SK-N-SH (cell line): ENCODE measurements at regions not wholly inside any gene's neighbourhood (a gene's known extent, or its start where the extent isn't known, plus 50 kb on each side); places are given as distances from the start of the nearest gene placed in this dataset.

Experiments
- CTCF ChIA-PET: fragments of 300-600, 350-600 bp; formaldehyde crosslinking; extraction: SDS; loops from one replicate; lab custom pipeline; 2021; lab: Yijun Ruan, JAX
- POLR2A ChIA-PET: fragments of 350-600 bp; sonication (Branson Sonifier 250); formaldehyde crosslinking; extraction: SDS; loops from one replicate; lab custom pipeline; 2020; ENCODE audit warnings: antibody characterized with exemption, inconsistent platforms; lab: Yijun Ruan, JAX
- DNase-seq: peaks from one replicate; pipeline ENCODE4 v3.0.0; 2012
- H2AFZ ChIP-seq: fragments of 200-600 bp; sonication (generic); 2 replicates; pipeline ENCODE4 v1.8.1; 2016; ENCODE audit warnings: antibody characterized with exemption, mild to moderate bottlenecking, low read depth
- H3F3A ChIP-seq: fragments of 200-600 bp; sonication (generic); replicated peaks from 2 replicates; pipeline ENCODE3; 2016; ENCODE audit warnings: antibody characterized with exemption, mild to moderate bottlenecking; ENCODE audit not compliant: insufficient read depth
- H3K27ac ChIP-seq, 2 experiments: fragments of 200-500 bp in 1 of 2; fragments of 200-600 bp in 1 of 2; sonication (Bioruptor generic) in 1 of 2; sonication (generic), shearing (Covaris generic) in 1 of 2; 2 replicates each; pipeline versions ENCODE4 v1.5.1 to v1.6.1; 2014 to 2016; ENCODE audit warnings: low read depth in 2 of 2, inconsistent platforms in 1 of 2, low read length in 1 of 2, mild to moderate bottlenecking in 1 of 2, mixed read lengths in 1 of 2
- H3K27me3 ChIP-seq: fragments of 200-600 bp; sonication (generic), shearing (Covaris generic); 2 replicates; pipeline ENCODE4 v1.6.1; 2016; ENCODE audit warnings: mixed run types; ENCODE audit not compliant: insufficient read depth
- H3K36me3 ChIP-seq, 2 experiments: fragments of 200-500 bp in 1 of 2; fragments of 200-600 bp in 1 of 2; sonication (Bioruptor generic) in 1 of 2; sonication (generic) in 1 of 2; replicated peaks in 1 of 2; 2 replicates each; pipeline versions ENCODE3 to v1.5.1; 2014 to 2016; ENCODE audit warnings: low read length in 1 of 2, mild to moderate bottlenecking in 1 of 2; ENCODE audit not compliant: insufficient read depth in 2 of 2, control insufficient read depth in 1 of 2
- H3K4me1 ChIP-seq, 2 experiments: fragments of 200-500 bp in 1 of 2; fragments of 200-600 bp in 1 of 2; sonication (Bioruptor generic) in 1 of 2; sonication (generic), shearing (Covaris generic) in 1 of 2; 2 replicates each; pipeline versions ENCODE4 v1.5.1 to v1.6.1; 2014 to 2016; ENCODE audit warnings: low read depth in 1 of 2, low read length in 1 of 2, mixed run types in 1 of 2; ENCODE audit not compliant: insufficient read depth in 2 of 2, control insufficient read depth in 1 of 2
- H3K4me2 ChIP-seq: fragments of 200-600 bp; sonication (generic), shearing (Covaris generic); 2 replicates; pipeline ENCODE4 v1.6.1; 2017; ENCODE audit warnings: mixed run types
- H3K4me3 ChIP-seq, 2 experiments: fragments of 200-500 bp in 1 of 2; fragments of 200-600 bp in 1 of 2; sonication (Bioruptor generic) in 1 of 2; sonication (generic), shearing (Covaris generic) in 1 of 2; 2 replicates each; pipeline versions ENCODE4 v1.5.1 to v1.8.1; 2014 to 2016; ENCODE audit warnings: low read depth in 2 of 2, inconsistent platforms in 1 of 2, low read length in 1 of 2, mild to moderate bottlenecking in 1 of 2, mixed read lengths in 1 of 2, moderate library complexity in 1 of 2
- H3K79me2 ChIP-seq: fragments of 200-600 bp; sonication (generic); 2 replicates; pipeline ENCODE4 v1.8.1; 2017; ENCODE audit warnings: mild to moderate bottlenecking; ENCODE audit not compliant: insufficient read depth
- H3K9ac ChIP-seq: fragments of 200-600 bp; sonication (generic); 2 replicates; pipeline ENCODE4 v1.6.1; 2017; ENCODE audit warnings: mixed run types
- H3K9me2 ChIP-seq: fragments of 200-600 bp; sonication (generic); 2 replicates; pipeline ENCODE4 v1.6.1; 2017; ENCODE audit warnings: mixed run types
- H3K9me3 ChIP-seq: fragments of 200-600 bp; sonication (generic); 2 replicates; pipeline ENCODE4 v1.6.1; 2017; ENCODE audit warnings: mixed run types, mild to moderate bottlenecking, moderate library complexity
- H4K20me1 ChIP-seq: fragments of 200-600 bp; sonication (generic); 2 replicates; pipeline ENCODE4 v1.6.1; 2017; ENCODE audit warnings: mild to moderate bottlenecking, mixed run types; ENCODE audit not compliant: insufficient read depth
- CTCF ChIP-seq: fragments of 200-600 bp; sonication (generic); IDR thresholded peaks from 2 replicates; pipeline ENCODE4 v1.6.1; 2017; ENCODE audit warnings: antibody characterized with exemption, mild to moderate bottlenecking, moderate library complexity
- FOSL2 ChIP-seq: IDR thresholded peaks from 2 replicates; pipeline ENCODE4 v1.4.0; 2012; ENCODE audit warnings: low read depth, mild to moderate bottlenecking, moderate library complexity, borderline replicate concordance
- NRF1 ChIP-seq: IDR thresholded peaks from 2 replicates; pipeline ENCODE4 v1.6.1; 2012; ENCODE audit warnings: low read depth, mild to moderate bottlenecking, low read length
- RCOR1 ChIP-seq: fragments of 150-350 bp; IDR thresholded peaks from 2 replicates; pipeline ENCODE4 v1.6.1; 2017; ENCODE audit warnings: antibody characterized with exemption, low read length
- REST ChIP-seq: IDR thresholded peaks from 2 replicates; pipeline ENCODE4 v1.6.1; 2012; ENCODE audit warnings: mild to moderate bottlenecking, low read depth, low read length, moderate library complexity
- RFX5 ChIP-seq: IDR thresholded peaks from 2 replicates; pipeline ENCODE4 v1.6.1; 2012; ENCODE audit warnings: mild to moderate bottlenecking, improper control_type of control experiment, low read length
- TEAD4 ChIP-seq: IDR thresholded peaks from 2 replicates; pipeline ENCODE4 v1.4.0; 2012; ENCODE audit warnings: mild to moderate bottlenecking, borderline replicate concordance; ENCODE audit not compliant: insufficient read depth
- USF1 ChIP-seq: IDR thresholded peaks from 2 replicates; pipeline ENCODE4 v1.4.0; 2012; ENCODE audit warnings: low read depth, borderline replicate concordance
- USF2 ChIP-seq: fragments of 150-350 bp; IDR thresholded peaks from 2 replicates; pipeline ENCODE4 v1.6.1; 2017; ENCODE audit warnings: antibody characterized with exemption, low read length, low read depth, borderline replicate concordance
- YY1 ChIP-seq: IDR thresholded peaks from 2 replicates; pipeline ENCODE4 v1.4.0; 2012; ENCODE audit warnings: low read depth, mild to moderate bottlenecking
- WGBS: methylation state at CpG from one replicate; pipeline ENCODE4 v1.1.6; 2017; ENCODE audit warnings: low lambda C conversion rate; 5-methylcytosine and 5-hydroxymethylcytosine counted together

GRCh38 chr10:87603196-87603595 lies 56.5 kb upstream of the PAPSS2 start:
- H3F3A ChIP-seq = no peaks in the 10 kb centered on the region
- no peaks in the 10 kb centered on the region for H3K9me2 ChIP-seq
- no peaks in the 10 kb centered on the region for H4K20me1 ChIP-seq
- no peaks in the 10 kb centered on the region for H3K4me1 ChIP-seq
- no peak overlapping the region for H2AFZ ChIP-seq
- ChIA-PET POLR2A (no interaction called here), CTCF (interaction anchor here (0.6 kb wide), 1 partner anchor 92 kb away, joined by 3 read pairs; no protein-coding TSS in a partner anchor)
- DNase-seq = no peak
- H3K9me3 ChIP-seq = no peaks in the 10 kb centered on the region
- no peak overlapping the region for H3K27ac ChIP-seq
- no peak overlapping the region for H3K4me2 ChIP-seq
- 58% methylated on average over 1 of the region's 1 CpG for WGBS
- H3K27me3 ChIP-seq = no peaks in the 10 kb centered on the region
- no peaks in the 10 kb centered on the region for H3K36me3 ChIP-seq
- H3K9ac ChIP-seq = no peak overlapping the region
- H3K4me3 ChIP-seq = no peak overlapping the region
- no peaks in the 10 kb centered on the region for H3K79me2 ChIP-seq
- TF ChIP-seq USF1 (no peak), RFX5 (no peak), TEAD4 (no peak)

GRCh38 chr10:87603769-87604168 lies 55.9 kb upstream of the PAPSS2 start:
- no peaks in the 10 kb centered on the region for H3F3A ChIP-seq
- DNase-seq = no peak
- H3K27me3 ChIP-seq = no peaks in the 10 kb centered on the region
- no peaks in the 10 kb centered on the region for H3K36me3 ChIP-seq
- TF ChIP-seq REST (no peak), YY1 (no peak), FOSL2 (no peak), TEAD4 (no peak), NRF1 (no peak), RCOR1 (no peak), USF2 (no peak), CTCF (no peak)
- WGBS = 88% methylated on average over 4 of the region's 4 CpGs
- CTCF ChIA-PET = no interaction called here
- no peak overlapping the region for H2AFZ ChIP-seq
- no peaks in the 10 kb centered on the region for H3K9me3 ChIP-seq
- H3K4me3 ChIP-seq = no peak overlapping the region
- POLR2A ChIA-PET = no interaction called here
- H3K27ac ChIP-seq = no peak overlapping the region
- no peak overlapping the region for H3K4me2 ChIP-seq
- no peaks in the 10 kb centered on the region for H3K9me2 ChIP-seq
- H3K9ac ChIP-seq = no peak overlapping the region
- peaks cover 0 to 2% of the 10 kb centered on the region in 2 experiments; a peak in 1 of 4 replicates for H3K4me1 ChIP-seq
- no peaks in the 10 kb centered on the region for H4K20me1 ChIP-seq
- H3K79me2 ChIP-seq = no peaks in the 10 kb centered on the region
